ENCODE measurements at regions not wholly inside any gene's neighbourhood (a gene's known extent, or its start where the extent isn't known, plus 50 kb on each side); places are given as distances from the start of the nearest gene placed in this dataset.

DNA sequence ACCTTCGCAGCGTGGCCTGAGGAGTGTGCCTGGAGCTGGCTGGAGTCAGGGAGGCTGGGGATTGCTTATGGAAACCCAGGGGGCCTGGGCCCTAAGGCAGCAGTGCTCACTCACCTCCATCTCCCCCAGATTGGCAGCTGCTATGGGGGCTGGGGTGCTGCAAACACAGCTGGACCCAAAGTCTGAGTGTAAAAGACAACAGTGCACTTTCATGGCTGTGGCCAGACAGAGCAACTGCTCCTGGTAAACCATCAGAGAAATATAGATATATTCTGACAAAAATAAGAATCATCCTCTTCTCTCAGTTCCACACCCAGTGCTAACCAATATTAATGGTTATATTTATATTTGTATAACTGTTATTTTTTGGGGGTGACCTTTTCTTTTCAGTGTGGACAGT, 123.9 kb downstream of the TENT4A start:
- H3K79me2 ChIP-seq (ENCODE audit: insufficient read depth, low read depth, low read length) = no peaks in the 10 kb centered on the region
- H3K36me3 ChIP-seq (ENCODE audit: insufficient read depth, low read length) = no peaks in the 10 kb centered on the region
- no peak overlapping the region for H3K4me3 ChIP-seq (ENCODE audit: low read depth, low read length, poor library complexity, severe bottlenecking)
- TF ChIP-seq, protein P1, sequence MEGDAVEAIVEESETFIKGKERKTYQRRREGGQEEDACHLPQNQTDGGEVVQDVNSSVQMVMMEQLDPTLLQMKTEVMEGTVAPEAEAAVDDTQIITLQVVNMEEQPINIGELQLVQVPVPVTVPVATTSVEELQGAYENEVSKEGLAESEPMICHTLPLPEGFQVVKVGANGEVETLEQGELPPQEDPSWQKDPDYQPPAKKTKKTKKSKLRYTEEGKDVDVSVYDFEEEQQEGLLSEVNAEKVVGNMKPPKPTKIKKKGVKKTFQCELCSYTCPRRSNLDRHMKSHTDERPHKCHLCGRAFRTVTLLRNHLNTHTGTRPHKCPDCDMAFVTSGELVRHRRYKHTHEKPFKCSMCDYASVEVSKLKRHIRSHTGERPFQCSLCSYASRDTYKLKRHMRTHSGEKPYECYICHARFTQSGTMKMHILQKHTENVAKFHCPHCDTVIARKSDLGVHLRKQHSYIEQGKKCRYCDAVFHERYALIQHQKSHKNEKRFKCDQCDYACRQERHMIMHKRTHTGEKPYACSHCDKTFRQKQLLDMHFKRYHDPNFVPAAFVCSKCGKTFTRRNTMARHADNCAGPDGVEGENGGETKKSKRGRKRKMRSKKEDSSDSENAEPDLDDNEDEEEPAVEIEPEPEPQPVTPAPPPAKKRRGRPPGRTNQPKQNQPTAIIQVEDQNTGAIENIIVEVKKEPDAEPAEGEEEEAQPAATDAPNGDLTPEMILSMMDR (conservative IDR thresholded peaks at IDR 0.05; ENCODE audit: low read length) = no peak
- TF ChIP-seq EZH2phosphoT487 (IDR thresholded peaks at IDR 0.05; ENCODE audit: borderline replicate concordance, low read depth, low read length) = no peak
- BruUV-seq (replicated peaks) = no TSS peak
- no peak overlapping the region for H2AFZ ChIP-seq (ENCODE audit: low read length)
- ChIA-PET POLR2A (interaction anchor here (0.6 kb wide), 1 partner anchor 1018 kb away, joined by 6 read pairs; no protein-coding TSS in a partner anchor), CTCF (ENCODE audit: unreplicated experiment) (no interaction called here)
- H4K20me1 ChIP-seq (ENCODE audit: insufficient read depth, low read length) = no peaks in the 10 kb centered on the region
- H3K27ac ChIP-seq (ENCODE audit: low read depth, low read length, poor library complexity, severe bottlenecking) = no peak overlapping the region
- no peaks in the 10 kb centered on the region for H3K4me1 ChIP-seq (ENCODE audit: insufficient read depth, low read length, poor library complexity, severe bottlenecking)
- intact Hi-C loops (cut with micrococcal nuclease; ENCODE audit: unreplicated experiment) = loop anchor here (1.0 kb wide), 1 partner anchor 72 kb away; no protein-coding TSS in a partner anchor
- DNase-seq (ENCODE audit: low spot score) = no peak
- no peak overlapping the region for H3K4me2 ChIP-seq (ENCODE audit: low read length)
- H3K9me2 ChIP-seq (ENCODE audit: insufficient read depth, low read length) = no peaks in the 10 kb centered on the region
- H3K9me3 ChIP-seq (ENCODE audit: low read length) = no peaks in the 10 kb centered on the region

DNA sequence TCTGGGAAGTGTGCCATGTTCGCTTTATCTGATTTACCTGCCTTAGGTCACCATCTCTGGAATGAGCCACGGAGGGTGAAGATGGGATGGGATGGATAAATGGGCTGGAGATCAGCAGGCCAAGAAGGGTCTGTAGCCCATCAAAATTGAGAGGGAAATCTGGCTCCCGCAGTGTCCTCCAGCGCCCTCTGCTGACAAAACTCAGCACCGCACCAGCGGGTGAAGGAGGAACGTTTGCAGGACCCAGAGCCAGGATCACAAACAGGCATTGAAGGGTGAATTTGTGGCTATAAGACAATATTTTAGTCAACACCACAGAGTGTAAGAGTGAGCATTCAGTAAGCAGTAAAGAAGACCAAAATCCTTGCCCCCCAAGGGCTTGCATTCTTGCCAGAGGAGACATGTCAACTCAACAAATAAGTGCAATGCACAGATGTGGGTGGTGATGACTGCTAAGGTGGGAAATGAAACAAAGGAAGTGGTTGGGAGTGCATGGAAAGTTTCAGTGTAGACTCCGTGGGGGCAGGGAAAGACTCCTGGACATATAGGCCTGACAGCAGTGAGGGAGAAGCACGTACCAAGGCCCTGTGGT, 124.4 kb downstream of the TENT4A start:
- H3K9me2 ChIP-seq (ENCODE audit: insufficient read depth, low read length) = no peaks in the 10 kb centered on the region
- no peak overlapping the region for H3K27ac ChIP-seq (ENCODE audit: low read depth, low read length, poor library complexity, severe bottlenecking)
- H4K20me1 ChIP-seq (ENCODE audit: insufficient read depth, low read length) = no peaks in the 10 kb centered on the region
- H3K4me2 ChIP-seq (ENCODE audit: low read length) = no peak overlapping the region
- DNase-seq (ENCODE audit: low spot score) = peak; percentile 43
- intact Hi-C loops (cut with micrococcal nuclease; ENCODE audit: unreplicated experiment) = loop anchor here (1.0 kb wide), 1 partner anchor 72 kb away; no protein-coding TSS in a partner anchor
- H3K36me3 ChIP-seq (ENCODE audit: insufficient read depth, low read length) = no peaks in the 10 kb centered on the region
- no peak overlapping the region for H3K4me3 ChIP-seq (ENCODE audit: low read depth, low read length, poor library complexity, severe bottlenecking)
- no peak overlapping the region; the same call in 1 of the 2 replicates for H2AFZ ChIP-seq (ENCODE audit: low read length)
- TF ChIP-seq EZH2phosphoT487 (IDR thresholded peaks at IDR 0.05; ENCODE audit: borderline replicate concordance, low read depth, low read length) = no peak
- TF ChIP-seq, protein P1 (conservative IDR thresholded peaks at IDR 0.05; ENCODE audit: low read length) = peak; percentile 97
- BruUV-seq (replicated peaks) = no TSS peak
- no peaks in the 10 kb centered on the region for H3K9me3 ChIP-seq (ENCODE audit: low read length)
- ChIA-PET CTCF (ENCODE audit: unreplicated experiment) (no interaction called here), POLR2A (interaction anchor here (0.6 kb wide), 2 partner anchors 404 to 1017 kb away, joined by 3 to 6 read pairs; no protein-coding TSS in a partner anchor)
- no peaks in the 10 kb centered on the region for H3K79me2 ChIP-seq (ENCODE audit: insufficient read depth, low read depth, low read length)
- H3K4me1 ChIP-seq (ENCODE audit: insufficient read depth, low read length, poor library complexity, severe bottlenecking) = no peaks in the 10 kb centered on the region

DNA sequence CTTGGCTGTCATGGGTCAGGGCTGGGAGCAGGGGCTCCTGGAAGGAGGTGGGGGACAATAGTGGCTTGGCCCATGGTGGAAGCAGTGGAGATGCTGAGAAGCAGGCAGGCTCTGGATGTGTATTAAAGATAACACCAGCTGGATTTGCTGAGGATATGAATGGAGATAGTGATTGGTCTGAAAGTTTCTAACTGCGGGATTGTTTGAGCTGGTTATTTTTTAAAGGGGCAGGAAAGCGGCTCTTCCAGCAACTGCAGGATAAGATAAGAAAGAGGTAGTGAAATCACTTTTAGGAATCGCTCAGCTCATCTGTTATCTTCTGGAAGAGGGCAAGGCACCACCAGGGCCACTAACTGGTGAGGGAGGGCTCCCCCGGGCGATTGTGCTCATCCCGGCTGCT, 125.5 kb downstream of the TENT4A start:
- Histone ChIP-seq H2AFZ (ENCODE audit: low read length) (no peak overlapping the region), H3K9me2 (ENCODE audit: insufficient read depth, low read length) (no peaks in the 10 kb centered on the region), H3K36me3 (ENCODE audit: insufficient read depth, low read length) (no peaks in the 10 kb centered on the region), H3K27ac (ENCODE audit: low read depth, low read length, poor library complexity, severe bottlenecking) (no peak overlapping the region), H4K20me1 (ENCODE audit: insufficient read depth, low read length) (no peaks in the 10 kb centered on the region), H3K9me3 (ENCODE audit: low read length) (no peaks in the 10 kb centered on the region), H3K4me1 (ENCODE audit: insufficient read depth, low read length, poor library complexity, severe bottlenecking) (no peaks in the 10 kb centered on the region), H3K4me3 (ENCODE audit: low read depth, low read length, poor library complexity, severe bottlenecking) (no peak overlapping the region), H3K4me2 (ENCODE audit: low read length) (no peak overlapping the region), H3K79me2 (ENCODE audit: insufficient read depth, low read depth, low read length) (no peaks in the 10 kb centered on the region)
- TF ChIP-seq EZH2phosphoT487 (IDR thresholded peaks at IDR 0.05; ENCODE audit: borderline replicate concordance, low read depth, low read length) = no peak
- TF ChIP-seq, protein P1 (conservative IDR thresholded peaks at IDR 0.05; ENCODE audit: low read length) = no peak
- BruUV-seq (replicated peaks) = no TSS peak
- no peak for DNase-seq (ENCODE audit: low spot score)
- intact Hi-C loops (cut with micrococcal nuclease; ENCODE audit: unreplicated experiment) = no loop called here
- ChIA-PET CTCF (ENCODE audit: unreplicated experiment) (no interaction called here), POLR2A (no interaction called here)
